ENCODE measurements at regions not wholly inside any gene's neighbourhood (a gene's known extent, or its start where the extent isn't known, plus 50 kb on each side); places are given as distances from the start of the nearest gene placed in this dataset.
"Not testable (repeated sequence)": the region's sequence is repeated elsewhere in the genome, so short reads cannot be mapped to it uniquely, and the experiment has no call there.

DNA sequence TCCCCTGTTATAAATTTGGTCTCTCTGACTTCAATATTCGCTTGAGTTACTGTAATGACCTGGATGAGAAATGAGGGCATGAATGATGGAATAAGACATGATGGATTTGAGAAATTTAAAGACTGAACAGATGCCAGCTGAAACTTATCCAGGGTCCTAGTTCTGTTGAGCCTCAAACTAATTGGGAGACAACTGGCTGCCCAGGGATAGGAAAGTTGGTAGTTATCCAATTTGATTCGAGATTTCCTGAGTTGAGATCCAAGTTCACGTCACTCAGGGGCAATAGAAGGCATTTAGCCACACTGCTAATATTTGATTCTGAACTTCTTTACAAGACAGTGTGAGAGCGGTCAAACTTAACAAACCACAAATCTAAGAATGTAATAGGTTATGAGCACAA lies 159.0 kb upstream of the CXCL13 start:
- DNase-seq (ENCODE audit: low spot score), result no peak

GRCh38 chr4:77449171-77449570 lies 156.4 kb upstream of the CXCL13 start:
- DNase-seq (ENCODE audit: low spot score), result no peak

DNA sequence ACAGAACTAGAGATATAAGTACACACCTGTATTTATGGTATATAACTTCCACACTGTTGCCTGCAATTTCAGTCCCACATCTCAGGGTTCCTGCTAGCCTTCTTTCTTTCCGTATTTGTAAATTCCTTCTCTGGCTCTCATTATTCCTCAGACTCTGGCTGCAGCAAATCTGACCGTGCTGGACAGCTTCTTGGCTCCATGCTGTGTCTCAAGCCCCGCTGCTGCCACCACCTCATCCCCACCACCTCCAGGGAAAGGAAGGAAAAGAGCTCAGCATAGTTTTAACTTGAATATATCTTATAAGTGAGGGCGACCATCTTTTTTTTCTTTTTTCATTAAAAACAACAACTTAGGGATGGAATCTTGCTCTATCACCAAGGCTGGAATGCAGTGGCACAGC lies 155.6 kb upstream of the CXCL13 start:
- no peak for DNase-seq (ENCODE audit: low spot score)

DNA sequence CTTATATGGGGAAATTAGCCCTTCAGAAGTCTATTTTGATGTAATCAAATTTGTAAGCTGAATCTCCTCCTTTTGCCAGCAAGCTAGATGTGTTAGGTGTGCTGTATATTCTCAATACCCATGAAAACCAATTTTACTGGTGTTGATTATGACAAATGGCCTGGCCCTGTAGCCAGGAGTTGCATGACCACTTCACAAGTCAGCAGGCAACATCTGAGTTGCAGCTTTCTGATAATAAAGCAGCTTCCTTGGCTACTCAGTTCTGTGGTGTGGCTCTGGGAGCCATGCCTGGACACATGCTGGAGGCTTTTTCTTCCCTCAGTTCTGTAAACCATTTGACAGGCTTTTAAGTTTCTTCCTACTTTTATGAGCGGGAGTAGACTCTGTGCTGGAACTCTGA lies 154.1 kb upstream of the CXCL13 start:
- DNase-seq (ENCODE audit: low spot score), result no peak

GRCh38 chr4:77452117-77452516 lies 153.5 kb upstream of the CXCL13 start:
- DNase-seq (ENCODE audit: low spot score), result not testable (repeated sequence)

DNA sequence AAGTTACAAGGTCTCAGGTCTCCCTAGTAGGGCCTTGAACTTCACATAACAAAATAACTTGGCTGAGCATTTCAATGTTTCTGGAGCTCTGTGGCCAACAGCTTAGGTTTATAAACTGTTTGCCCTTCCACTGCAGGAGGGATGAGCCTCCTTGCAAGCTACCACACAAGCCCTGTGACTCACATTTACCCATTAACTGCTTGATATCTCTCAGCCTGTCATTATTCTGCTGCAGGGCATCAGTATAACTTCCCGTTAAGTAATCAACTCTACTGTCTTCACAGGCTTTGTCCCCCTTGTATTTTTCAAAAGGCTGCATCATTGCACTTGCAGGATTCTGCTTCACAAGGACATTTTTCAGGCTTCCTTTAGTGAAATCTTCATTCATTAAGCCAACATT lies 151.7 kb upstream of the CXCL13 start:
- DNase-seq (ENCODE audit: low spot score), result no peak

DNA sequence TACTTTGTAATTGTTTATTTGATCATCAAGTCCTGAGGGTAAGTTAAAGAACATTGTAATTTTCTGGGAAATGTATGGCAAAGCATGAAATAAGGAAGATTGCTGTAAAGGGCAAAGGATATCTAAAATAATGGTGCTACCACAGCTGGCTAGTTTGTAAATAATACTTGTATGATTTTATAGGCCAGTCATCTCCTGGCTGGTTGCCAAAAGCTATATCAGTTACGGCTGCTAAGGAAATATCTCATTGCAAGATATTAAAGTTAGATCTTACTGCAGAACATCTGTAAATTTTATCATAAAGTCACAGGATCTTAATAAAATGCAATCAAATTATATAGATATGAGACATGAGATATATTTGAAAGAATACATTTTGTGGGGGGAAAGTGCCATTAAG lies 150.8 kb upstream of the CXCL13 start:
- DNase-seq (ENCODE audit: low spot score), result no peak

DNA sequence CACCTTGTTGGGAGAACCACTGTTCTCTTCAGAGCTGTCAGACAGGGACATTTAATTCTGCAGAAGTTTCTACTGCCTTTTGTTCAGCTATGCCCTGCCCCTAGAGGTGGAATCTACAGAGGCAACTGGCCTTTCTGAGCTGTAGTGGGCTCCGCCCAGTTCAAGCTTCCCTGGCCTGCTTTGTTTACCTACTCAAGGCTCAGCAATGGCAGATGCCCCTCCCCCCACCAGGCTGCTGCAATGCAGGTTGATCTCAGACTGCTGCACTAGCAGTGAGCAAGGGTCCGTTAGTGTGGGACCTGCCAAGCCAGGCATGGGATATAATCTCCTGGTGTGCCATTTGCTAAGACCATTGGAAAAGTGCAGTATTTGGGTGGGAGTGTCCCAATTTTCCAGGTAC lies 141.5 kb upstream of the CXCL13 start:
- DNase-seq (ENCODE audit: low spot score), result not testable (repeated sequence)

GRCh38 chr4:77465271-77465670 lies 140.3 kb upstream of the CXCL13 start:
- no peak for DNase-seq (ENCODE audit: low spot score)

DNA sequence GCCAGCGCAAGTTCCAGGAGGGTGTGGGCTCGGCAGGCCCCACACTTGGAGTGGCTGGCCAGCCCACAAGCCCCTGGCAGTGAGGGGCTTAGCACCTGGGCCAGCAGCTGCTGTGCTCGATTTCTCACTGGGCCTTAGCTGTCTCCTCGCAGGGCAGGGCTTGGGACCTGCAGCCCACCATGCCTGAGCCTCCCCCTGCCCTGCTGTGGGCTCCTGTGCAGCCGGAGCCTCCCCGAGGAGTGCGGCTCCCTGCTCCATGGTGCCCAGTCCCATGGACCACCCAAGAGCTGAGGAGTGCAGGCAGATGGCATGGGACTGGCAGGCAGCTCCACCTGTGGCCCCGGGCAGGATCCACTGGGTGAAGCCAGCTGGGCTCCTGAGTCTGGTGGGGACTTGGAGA lies 139.2 kb upstream of the CXCL13 start:
- DNase-seq (ENCODE audit: low spot score), result no peak

GRCh38 chr4:77471821-77472495 lies 133.7 kb upstream of the CXCL13 start:
- no peak for DNase-seq (ENCODE audit: low spot score)

DNA sequence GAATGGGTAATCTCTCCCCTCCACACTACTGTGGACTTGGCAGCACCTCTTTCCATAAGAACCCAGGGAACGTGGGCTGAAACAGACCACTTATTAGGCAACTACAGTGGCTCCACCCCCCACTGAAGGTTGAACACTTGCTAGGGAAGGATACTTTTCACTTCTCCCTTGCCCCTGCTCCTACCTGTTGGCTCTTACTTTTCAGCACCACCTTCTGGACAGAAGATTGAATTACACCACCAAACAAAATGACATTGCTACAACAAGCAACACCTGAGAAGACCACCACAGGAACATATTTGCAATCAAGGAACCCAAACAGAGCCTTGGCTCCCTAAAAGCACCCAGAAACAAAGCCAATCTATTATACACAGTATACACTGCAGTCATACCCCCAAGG lies 132.1 kb upstream of the CXCL13 start:
- no peak for DNase-seq (ENCODE audit: low spot score)

DNA sequence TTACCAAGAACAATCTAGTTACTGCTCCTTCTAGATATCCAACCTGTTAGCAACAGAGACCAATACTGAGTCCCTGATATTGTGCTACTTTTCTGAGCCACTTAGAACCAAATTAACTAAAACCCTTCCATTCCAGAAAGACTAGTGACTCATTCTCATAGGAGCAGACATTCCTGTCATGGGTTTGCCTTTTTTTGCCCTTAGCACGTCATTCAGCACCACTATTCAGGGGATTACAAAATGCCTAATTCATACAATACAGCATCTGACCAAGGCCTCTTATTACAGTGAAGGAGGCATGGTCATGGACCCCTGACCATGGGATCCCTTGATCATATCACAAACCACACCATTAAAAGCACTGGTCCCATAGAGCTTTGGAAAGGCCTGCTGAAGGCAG lies 123.8 kb upstream of the CXCL13 start:
- DNase-seq (ENCODE audit: low spot score), result no peak

DNA sequence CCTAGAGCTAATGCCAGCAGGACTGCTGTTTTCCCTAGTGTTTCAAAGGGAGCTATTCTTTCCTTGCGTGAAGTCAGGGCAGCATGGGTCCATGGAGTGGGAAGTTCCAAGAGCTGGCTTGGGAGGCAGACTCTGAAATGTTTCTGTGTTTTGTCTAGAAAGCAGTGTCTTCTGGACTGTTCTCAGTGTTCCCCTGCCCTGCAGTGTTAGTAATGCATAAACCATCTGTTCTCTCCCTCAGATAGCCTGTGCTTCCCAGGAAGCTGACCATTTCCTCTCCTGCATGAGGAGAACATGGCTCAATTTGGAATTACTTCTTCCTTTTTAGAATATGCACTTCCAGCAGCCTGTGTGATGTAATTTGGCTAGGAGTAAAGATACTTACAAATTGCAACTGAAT lies 116.7 kb upstream of the CXCL13 start:
- DNase-seq (ENCODE audit: low spot score), result no peak

DNA sequence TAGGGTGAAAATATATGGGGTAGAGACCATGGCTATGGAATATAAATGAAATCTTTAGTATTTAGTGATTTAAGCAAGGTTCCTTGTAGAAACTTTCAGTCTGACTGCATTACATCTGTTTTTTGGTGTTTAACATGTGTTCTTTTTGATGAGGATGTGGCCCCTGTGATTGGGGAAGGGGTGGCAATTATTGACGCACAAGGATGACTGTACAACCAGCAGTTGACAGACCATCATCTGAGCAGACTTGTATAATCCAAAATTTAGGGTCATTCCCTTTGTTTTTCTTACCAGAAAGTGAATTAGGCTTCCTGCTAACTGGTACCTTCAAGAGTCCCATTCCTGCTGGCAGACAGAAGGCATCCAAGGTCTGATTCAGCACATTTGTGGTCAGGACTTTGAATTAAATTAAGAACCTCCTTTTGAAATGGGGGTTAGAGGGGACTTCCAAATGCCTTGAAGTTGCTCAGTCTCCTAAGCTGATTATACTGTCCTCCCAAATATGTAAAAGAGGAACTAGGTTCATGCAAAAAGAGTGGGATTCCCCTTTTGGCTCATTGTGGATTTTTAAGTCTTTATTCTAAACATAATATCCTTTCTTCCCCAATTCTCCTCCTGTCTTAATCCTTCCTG lies 112.4 kb upstream of the CXCL13 start:
- no peak for DNase-seq (ENCODE audit: low spot score)

DNA sequence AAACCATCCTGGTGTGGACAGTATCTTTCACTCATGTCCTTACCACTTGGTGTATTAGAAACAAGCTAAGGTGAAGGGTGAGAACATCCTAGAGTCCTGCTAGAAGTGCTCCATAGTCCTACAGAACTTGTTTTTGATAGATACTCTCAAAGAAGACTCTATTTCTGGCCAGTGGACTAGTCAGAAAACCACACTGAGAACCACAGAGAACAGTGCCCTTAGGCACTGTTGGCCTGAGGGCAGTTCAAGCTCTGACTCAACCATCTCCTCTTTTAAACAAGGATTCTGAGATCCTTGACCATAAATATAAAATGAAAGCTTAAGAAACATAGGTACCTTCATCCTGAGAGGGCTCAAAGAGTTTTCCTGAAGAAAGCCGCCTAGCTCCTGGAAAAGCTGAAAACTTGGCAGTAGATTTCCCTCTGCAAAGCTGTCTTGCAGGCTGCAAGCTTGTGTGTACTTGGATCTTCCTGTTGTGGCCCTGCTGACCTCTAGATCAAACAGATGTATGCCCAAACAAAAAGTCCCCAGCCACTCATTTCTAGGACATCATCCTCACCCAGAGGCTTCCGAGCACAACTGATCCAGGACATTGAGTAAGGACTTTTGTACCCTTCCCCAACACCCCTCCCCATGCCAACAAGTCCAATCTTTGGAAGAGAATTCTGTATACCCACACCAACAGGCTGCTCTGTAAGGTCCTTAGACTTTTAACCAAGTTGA lies 111.6 kb upstream of the CXCL13 start:
- DNase-seq (ENCODE audit: low spot score), result no peak

DNA sequence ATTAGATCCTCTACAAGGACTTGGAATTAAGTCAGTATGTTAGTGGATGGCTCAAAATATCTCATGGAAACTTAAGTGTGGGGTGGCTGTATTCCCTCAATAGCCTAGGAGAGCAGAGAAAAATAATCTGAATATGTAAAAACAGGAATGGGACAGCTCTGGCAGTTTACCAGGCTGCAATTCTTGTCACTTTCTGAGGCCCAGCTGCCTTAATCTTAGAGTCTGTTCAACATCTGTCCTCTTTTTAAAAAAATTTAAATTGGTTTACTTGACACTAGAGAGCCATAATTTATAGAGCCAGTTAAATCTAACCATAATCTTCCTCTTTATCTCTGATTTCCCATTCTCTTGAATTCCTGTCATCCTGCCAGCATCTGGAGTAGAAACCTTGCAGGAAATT lies 109.2 kb upstream of the CXCL13 start:
- DNase-seq (ENCODE audit: low spot score), result no peak

GRCh38 chr4:77500801-77501200 lies 104.8 kb upstream of the CXCL13 start:
- no peak for DNase-seq (ENCODE audit: low spot score)

DNA sequence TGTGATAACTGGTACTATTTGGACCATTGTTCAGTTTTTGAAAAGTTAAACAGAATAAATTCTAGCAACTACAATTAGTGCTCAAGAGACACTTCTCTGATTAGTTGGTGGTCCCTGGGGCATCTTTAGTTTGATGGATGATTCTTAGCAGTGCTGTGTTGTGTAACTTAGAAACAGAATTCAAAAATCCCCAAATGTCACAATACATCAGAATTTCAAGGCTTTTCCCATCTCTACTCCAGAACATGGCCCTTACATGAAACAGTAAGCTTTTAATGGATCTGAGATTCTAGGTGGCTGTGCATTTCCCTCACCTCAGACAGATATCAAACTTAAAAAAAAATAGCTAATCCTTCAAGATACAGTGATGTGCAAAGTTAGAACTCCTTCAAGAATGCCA lies 104.4 kb upstream of the CXCL13 start:
- no peak for DNase-seq (ENCODE audit: low spot score)

GRCh38 chr4:77501851-77502250 lies 103.8 kb upstream of the CXCL13 start:
- no peak for DNase-seq (ENCODE audit: low spot score)

DNA sequence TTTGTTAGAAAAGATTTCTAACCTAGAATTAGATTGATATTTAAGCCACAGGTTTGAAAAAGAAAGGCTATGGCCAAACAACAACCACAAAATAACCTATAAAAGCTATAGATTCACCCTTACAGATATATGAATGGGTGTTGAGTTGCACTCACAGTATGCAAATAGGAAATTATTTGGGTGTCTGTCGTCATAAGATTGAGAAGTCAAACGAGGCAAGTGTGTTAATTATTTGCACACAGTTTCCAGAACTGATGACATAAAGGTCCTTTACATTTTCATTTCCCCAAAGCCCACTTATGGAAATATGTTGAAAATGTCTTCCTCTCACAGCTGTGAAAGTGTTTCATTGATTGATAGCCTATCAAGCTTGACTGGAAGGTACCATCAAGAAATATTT lies 101.2 kb upstream of the CXCL13 start:
- DNase-seq (ENCODE audit: low spot score), result no peak

DNA sequence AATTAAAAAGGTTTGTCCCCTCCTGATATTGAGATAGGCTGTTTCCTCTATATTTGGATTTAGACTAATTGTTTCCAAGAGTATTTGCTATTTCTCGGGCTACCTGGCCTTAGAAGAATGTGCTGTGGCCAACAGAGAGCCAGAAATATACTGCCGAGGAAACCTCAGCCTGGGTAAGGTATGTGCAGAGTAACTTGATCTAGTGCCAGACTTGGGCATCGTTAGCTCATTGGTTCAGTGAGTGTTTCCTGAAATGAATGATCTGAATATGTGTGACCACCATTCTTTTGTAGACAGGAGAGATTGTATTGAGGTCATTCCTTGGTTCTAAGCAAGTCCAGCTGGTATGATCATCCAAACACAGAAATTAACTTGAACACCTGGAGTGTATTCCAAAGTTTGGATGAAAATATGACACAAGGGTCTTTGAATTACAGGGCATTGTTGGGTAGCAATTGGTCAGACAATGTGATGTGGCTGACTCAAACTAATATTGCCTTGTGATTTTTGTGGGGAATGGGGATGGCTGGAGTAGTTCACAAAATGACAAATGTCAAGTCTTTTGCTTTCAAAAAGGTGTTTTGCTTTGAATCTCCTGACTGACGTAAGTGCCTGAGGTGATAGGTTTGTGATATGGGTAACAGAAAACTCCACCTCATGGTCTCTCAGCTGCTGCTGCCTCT lies 100.2 kb upstream of the CXCL13 start:
- DNase-seq (ENCODE audit: low spot score), result no peak

- no peak for DNase-seq (ENCODE audit: low spot score)
Measured at GRCh38 chr4:77505958-77506319, 99.7 kb upstream of the CXCL13 start.
